Fibroblast of skin of right quadriceps (primary cell): ENCODE measurements at regions not wholly inside any gene's neighbourhood (a gene's known extent, or its start where the extent isn't known, plus 50 kb on each side); places are given as distances from the start of the nearest gene placed in this dataset.
A peak's percentile ranks its signal among the peaks of the same experiment; 100 is the strongest.
"Not testable (repeated sequence)": the region's sequence is repeated elsewhere in the genome, so short reads cannot be mapped to it uniquely, and the experiment has no call there.

Experiments
- DNase-seq: peaks from one replicate; pipeline ENCODE4 v3.0.0-alpha.2; 2013

- no peak for DNase-seq
Measured at GRCh38 chr21:38114717-38115333, 142.0 kb upstream of the KCNJ15 start.

GRCh38 chr21:38115870-38116269 lies 140.9 kb upstream of the KCNJ15 start:
- DNase-seq: no peak

- DNase-seq: no peak
Measured at GRCh38 chr21:38119793-38120192, 137.0 kb upstream of the KCNJ15 start.

- DNase-seq: not testable (repeated sequence)
Measured at GRCh38 chr21:38120679-38120983, 136.2 kb upstream of the KCNJ15 start.

- no peak for DNase-seq
Measured at GRCh38 chr21:38120984-38121855, 135.6 kb upstream of the KCNJ15 start.

GRCh38 chr21:38121888-38122720 lies 134.7 kb upstream of the KCNJ15 start:
- peak; percentile 25 for DNase-seq

- DNase-seq: no peak
Measured at GRCh38 chr21:38123626-38124025, 133.2 kb upstream of the KCNJ15 start.

GRCh38 chr21:38126666-38127303 lies 130.0 kb upstream of the KCNJ15 start:
- peak; percentile 38 for DNase-seq

- DNase-seq: no peak
Measured at GRCh38 chr21:38129711-38130110, 127.1 kb upstream of the KCNJ15 start.

- no peak for DNase-seq
Measured at GRCh38 chr21:38133240-38133639, 123.6 kb upstream of the KCNJ15 start.

- no peak for DNase-seq
Measured at GRCh38 chr21:38134084-38134873, 122.5 kb upstream of the KCNJ15 start.

GRCh38 chr21:38136201-38136600 lies 120.6 kb upstream of the KCNJ15 start:
- peak; percentile 73 for DNase-seq

- peak; percentile 35 for DNase-seq
Measured at GRCh38 chr21:38139380-38140168, 117.2 kb upstream of the KCNJ15 start.

- no peak for DNase-seq
Measured at GRCh38 chr21:38140207-38140903, 116.4 kb upstream of the KCNJ15 start.

- DNase-seq: peak; percentile 12
Measured at GRCh38 chr21:38142224-38142623, 114.6 kb upstream of the KCNJ15 start.

- no peak for DNase-seq
Measured at GRCh38 chr21:38144193-38144592, 112.6 kb upstream of the KCNJ15 start.

GRCh38 chr21:38145104-38145503 lies 111.7 kb upstream of the KCNJ15 start:
- no peak for DNase-seq

GRCh38 chr21:38147391-38147790 lies 109.4 kb upstream of the KCNJ15 start:
- DNase-seq: no peak

GRCh38 chr21:38148046-38148445 lies 108.7 kb upstream of the KCNJ15 start:
- DNase-seq: no peak

- DNase-seq: no peak
Measured at GRCh38 chr21:38151021-38151645, 105.7 kb upstream of the KCNJ15 start.
